ENCODE measurements at regions not wholly inside any gene's neighbourhood (a gene's known extent, or its start where the extent isn't known, plus 50 kb on each side); places are given as distances from the start of the nearest gene placed in this dataset.

- TF ChIP-seq ZNF462 (CRISPR knock-in tag; IDR thresholded peaks at IDR 0.05) = no peak
- no peak for TF ChIP-seq POLR2AphosphoS5 (IDR thresholded peaks at IDR 0.05; ENCODE audit: low read depth)
- TF ChIP-seq REST (IDR thresholded peaks at IDR 0.05; ENCODE audit: unreplicated experiment) = no peak
- no peak for TF ChIP-seq EZH2phosphoT487 (IDR thresholded peaks at IDR 0.05; ENCODE audit: unreplicated experiment)
- no peak for TF ChIP-seq ZNF114 (CRISPR knock-in tag; IDR thresholded peaks at IDR 0.05)
- no peak for TF ChIP-seq CREB1 (CRISPR knock-in tag; IDR thresholded peaks at IDR 0.05; ENCODE audit: low read depth)
These were observed 452.9 kb downstream of the GRXCR1 start (continued) for GRCh38 chr4:43345323-43345925.

Measured in GM23338 (cell line).